ENCODE measurements at regions not wholly inside any gene's neighbourhood (a gene's known extent, or its start where the extent isn't known, plus 50 kb on each side); places are given as distances from the start of the nearest gene placed in this dataset.

- H3K36me3 ChIP-seq (ENCODE audit: control insufficient read depth, insufficient read depth, low read length): no peaks in the 10 kb centered on the region
- H3K4me3 ChIP-seq (ENCODE audit: low read depth, low read length): no peak overlapping the region
- H3K27me3 ChIP-seq (ENCODE audit: control insufficient read depth, insufficient read depth, low read length): no peaks in the 10 kb centered on the region
- DNase-seq (ENCODE audit: low read depth): no peak
- no peak for TF ChIP-seq CTCF (IDR thresholded peaks at IDR 0.05; ENCODE audit: insufficient read depth, low read length, poor library complexity, severe bottlenecking)
Measured at GRCh38 chr2:228654707-228655106, 473.2 kb upstream of the SPHKAP start.

- TF ChIP-seq CTCF (IDR thresholded peaks at IDR 0.05; ENCODE audit: insufficient read depth, low read length, poor library complexity, severe bottlenecking): no peak
- no peak for DNase-seq (ENCODE audit: low read depth)
- no peaks in the 10 kb centered on the region for H3K36me3 ChIP-seq (ENCODE audit: control insufficient read depth, insufficient read depth, low read length)
- H3K27me3 ChIP-seq (ENCODE audit: control insufficient read depth, insufficient read depth, low read length): no peaks in the 10 kb centered on the region
- H3K4me3 ChIP-seq (ENCODE audit: low read depth, low read length): no peak overlapping the region
Measured at GRCh38 chr2:228653884-228654283, 472.4 kb upstream of the SPHKAP start.

DNA sequence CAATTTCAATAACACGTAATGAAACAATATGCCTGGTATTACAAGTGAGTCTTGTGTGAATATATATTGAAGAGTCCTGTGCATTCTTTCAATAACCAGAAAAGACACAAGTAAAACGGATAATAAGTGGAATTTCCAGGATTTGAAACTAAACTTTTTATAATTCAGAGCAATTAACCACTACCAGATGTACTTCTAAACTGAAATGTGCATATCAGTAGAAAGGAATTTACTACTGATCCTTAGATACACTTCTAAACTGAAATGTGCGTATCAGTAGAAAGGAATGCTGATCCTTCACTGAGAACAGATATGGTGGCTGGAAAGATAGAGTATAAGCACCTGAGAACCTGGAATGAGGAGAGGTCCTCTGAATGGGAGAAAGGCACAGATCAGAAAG lies 470.9 kb upstream of the SPHKAP start:
- TF ChIP-seq CTCF (IDR thresholded peaks at IDR 0.05; ENCODE audit: insufficient read depth, low read length, poor library complexity, severe bottlenecking): no peak
- DNase-seq (ENCODE audit: low read depth): no peak
- H3K4me3 ChIP-seq (ENCODE audit: low read depth, low read length): no peak overlapping the region
- H3K27me3 ChIP-seq (ENCODE audit: control insufficient read depth, insufficient read depth, low read length): no peaks in the 10 kb centered on the region
- no peaks in the 10 kb centered on the region for H3K36me3 ChIP-seq (ENCODE audit: control insufficient read depth, insufficient read depth, low read length)

DNA sequence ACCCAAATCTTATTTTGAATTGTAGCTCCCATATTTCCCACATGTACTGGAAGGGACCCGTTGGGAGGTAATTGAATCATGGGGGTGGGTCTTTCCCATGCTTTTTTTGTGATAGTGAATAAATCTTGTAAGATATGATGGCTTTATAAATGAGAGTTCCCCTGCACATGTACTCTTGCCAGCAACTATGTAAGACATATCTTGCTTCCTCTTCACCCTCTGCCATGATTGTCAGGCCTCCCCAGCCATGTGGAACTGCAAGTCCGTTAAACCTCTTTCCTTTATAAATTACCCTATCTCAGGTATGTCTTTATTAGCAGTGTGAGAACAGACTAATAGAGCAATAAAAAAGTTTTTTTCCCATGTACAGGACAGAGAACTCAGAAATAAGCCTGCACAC lies 468.4 kb upstream of the SPHKAP start:
- DNase-seq (ENCODE audit: low read depth): no peak
- Histone ChIP-seq H3K36me3 (ENCODE audit: control insufficient read depth, insufficient read depth, low read length) (no peaks in the 10 kb centered on the region), H3K4me3 (ENCODE audit: low read depth, low read length) (no peak overlapping the region), H3K27me3 (ENCODE audit: control insufficient read depth, insufficient read depth, low read length) (no peaks in the 10 kb centered on the region)
- TF ChIP-seq CTCF (IDR thresholded peaks at IDR 0.05; ENCODE audit: insufficient read depth, low read length, poor library complexity, severe bottlenecking): no peak

- Histone ChIP-seq H3K27me3 (ENCODE audit: control insufficient read depth, insufficient read depth, low read length) (no peaks in the 10 kb centered on the region), H3K4me3 (ENCODE audit: low read depth, low read length) (no peak overlapping the region), H3K36me3 (ENCODE audit: control insufficient read depth, insufficient read depth, low read length) (no peaks in the 10 kb centered on the region)
- no peak for TF ChIP-seq CTCF (IDR thresholded peaks at IDR 0.05; ENCODE audit: insufficient read depth, low read length, poor library complexity, severe bottlenecking)
- DNase-seq (ENCODE audit: low read depth): no peak
Measured at GRCh38 chr2:228649447-228649846, 468.0 kb upstream of the SPHKAP start.

DNA sequence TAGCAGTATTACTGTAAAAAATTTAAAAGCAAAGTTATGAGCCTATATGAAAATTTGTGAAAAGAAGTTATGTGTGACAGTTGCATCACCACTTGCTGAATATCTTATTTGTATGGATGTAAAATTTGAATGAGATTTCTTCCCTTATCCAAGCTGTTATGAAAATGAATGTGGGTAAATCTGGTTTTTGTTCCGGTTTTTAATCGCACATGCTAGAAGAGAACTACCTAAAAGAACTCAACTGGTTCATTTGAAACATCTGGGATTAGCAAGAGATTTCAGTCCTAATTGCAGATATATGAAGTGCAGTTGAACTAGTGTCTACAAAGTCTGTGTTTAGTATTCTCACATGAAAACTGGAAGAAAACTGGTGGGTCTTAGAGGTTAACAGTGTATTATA lies 467.1 kb upstream of the SPHKAP start:
- no peaks in the 10 kb centered on the region for H3K36me3 ChIP-seq (ENCODE audit: control insufficient read depth, insufficient read depth, low read length)
- no peak for DNase-seq (ENCODE audit: low read depth)
- TF ChIP-seq CTCF (IDR thresholded peaks at IDR 0.05; ENCODE audit: insufficient read depth, low read length, poor library complexity, severe bottlenecking): no peak
- H3K4me3 ChIP-seq (ENCODE audit: low read depth, low read length): no peak overlapping the region
- no peaks in the 10 kb centered on the region for H3K27me3 ChIP-seq (ENCODE audit: control insufficient read depth, insufficient read depth, low read length)
